Large intestine (tissue), 3 donors: ENCODE measurements at regions not wholly inside any gene's neighbourhood (a gene's known extent, or its start where the extent isn't known, plus 50 kb on each side); places are given as distances from the start of the nearest gene placed in this dataset.

Source experiments
- DNase-seq, 2 donors: peaks; one replicate each; pipeline versions ENCODE4 v3.0.0 to v3.0.0-alpha.2; 2013
- H3K27ac ChIP-seq: one replicate; pipeline ENCODE4 v1.5.1; 2013; ENCODE audit warnings: low read length
- H3K27me3 ChIP-seq: 2 replicates; pipeline ENCODE4 v1.6.1; 2013; ENCODE audit warnings: low read length; ENCODE audit not compliant: control insufficient read depth, insufficient read depth
- H3K36me3 ChIP-seq: 2 replicates; pipeline ENCODE4 v1.6.1; 2013; ENCODE audit warnings: low read length; ENCODE audit not compliant: control insufficient read depth, insufficient read depth
- H3K4me1 ChIP-seq: one replicate; pipeline ENCODE4 v1.6.1; 2013; ENCODE audit warnings: low read length; ENCODE audit not compliant: control insufficient read depth, insufficient read depth
- H3K4me3 ChIP-seq: one replicate; pipeline ENCODE4 v1.5.1; 2013; ENCODE audit warnings: low read length
- H3K9me3 ChIP-seq: one replicate; pipeline ENCODE4 v1.6.1; 2013; ENCODE audit warnings: mild to moderate bottlenecking, low read depth, low read length, moderate library complexity; ENCODE audit not compliant: control insufficient read depth
- WGBS: methylation state at CpG from one replicate; pipeline ENCODE4 v1.1.5; 2013; ENCODE audit warnings: low lambda C conversion rate; ENCODE audit not compliant: insufficient coverage; 5-methylcytosine and 5-hydroxymethylcytosine counted together

DNA sequence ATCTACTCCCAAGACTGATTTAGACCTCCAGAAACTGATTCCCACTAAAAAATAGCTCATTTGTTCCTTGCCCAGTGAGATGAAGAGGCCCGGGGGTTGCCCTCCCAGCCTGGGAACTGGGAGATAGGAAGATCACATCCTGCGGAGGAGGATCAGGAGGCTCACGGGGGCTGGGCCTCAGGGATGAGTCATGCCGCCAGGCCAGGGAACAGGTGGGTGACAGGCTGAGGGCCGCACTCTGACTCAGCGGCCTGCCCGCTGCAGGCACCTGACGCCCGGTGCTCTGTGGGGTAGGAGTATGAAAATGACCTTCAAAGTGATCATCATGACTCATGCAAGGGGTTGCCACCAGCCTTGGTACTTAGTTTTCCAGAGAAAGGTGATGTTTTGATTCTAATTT, 104.5 kb upstream of the ZPBP start:
- H3K27ac ChIP-seq = no peak overlapping the region
- no peak overlapping the region for H3K4me3 ChIP-seq
- no peaks in the 10 kb centered on the region for H3K4me1 ChIP-seq
- H3K27me3 ChIP-seq = no peaks in the 10 kb centered on the region
- peak; percentile 69 to 87 for DNase-seq
- H3K36me3 ChIP-seq = no peaks in the 10 kb centered on the region
- H3K9me3 ChIP-seq = no peaks in the 10 kb centered on the region
- WGBS = 25% methylated on average over 4 of the region's 9 CpGs

DNA sequence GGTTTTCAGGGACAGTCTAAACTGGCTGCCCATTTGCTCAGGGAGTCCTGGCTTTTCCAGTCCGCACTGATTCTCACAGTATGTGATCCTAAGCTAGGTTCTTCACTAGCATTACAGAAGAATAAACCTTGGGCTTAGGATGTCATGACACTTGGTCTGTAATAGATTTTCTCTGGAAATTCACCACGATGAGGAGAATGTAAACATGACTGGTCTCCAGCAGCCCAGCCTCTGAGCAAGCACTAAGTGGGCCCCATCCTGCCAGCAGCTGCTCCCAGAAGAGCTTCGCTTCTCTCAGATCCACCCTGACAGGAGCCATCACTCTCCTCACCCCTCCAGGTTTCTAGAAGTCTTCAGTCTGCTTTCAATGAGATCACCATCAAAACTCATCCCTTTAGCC, 103.7 kb upstream of the ZPBP start:
- no peak overlapping the region for H3K27ac ChIP-seq
- WGBS = no CpG with 5 or more reads among the region's 3 CpGs
- no peak for DNase-seq

GRCh38 chr7:50190776-50191175, 97.7 kb upstream of the ZPBP start:
- Histone ChIP-seq H3K27ac (no peak overlapping the region), H3K4me3 (no peak overlapping the region), H3K4me1 (no peaks in the 10 kb centered on the region), H3K36me3 (no peaks in the 10 kb centered on the region), H3K27me3 (no peaks in the 10 kb centered on the region), H3K9me3 (no peaks in the 10 kb centered on the region)
- no CpG with 5 or more reads among the region's 1 CpG for WGBS
- no peak for DNase-seq

More for the DNA sequence above, 103.7 kb upstream of the ZPBP start:
- Histone ChIP-seq H3K4me3 (no peak overlapping the region), H3K27me3 (no peaks in the 10 kb centered on the region), H3K36me3 (no peaks in the 10 kb centered on the region), H3K9me3 (no peaks in the 10 kb centered on the region), H3K4me1 (no peaks in the 10 kb centered on the region)

GRCh38 chr7:50189371-50189770, 96.3 kb upstream of the ZPBP start:
- no peaks in the 10 kb centered on the region for H3K9me3 ChIP-seq
- no peak overlapping the region for H3K27ac ChIP-seq
- WGBS = no CpG with 5 or more reads among the region's 2 CpGs
- H3K4me1 ChIP-seq = no peaks in the 10 kb centered on the region
- H3K4me3 ChIP-seq = no peak overlapping the region
- DNase-seq = peak in 1 of 2 donors; percentile 62
- no peaks in the 10 kb centered on the region for H3K27me3 ChIP-seq
- H3K36me3 ChIP-seq = no peaks in the 10 kb centered on the region

DNA sequence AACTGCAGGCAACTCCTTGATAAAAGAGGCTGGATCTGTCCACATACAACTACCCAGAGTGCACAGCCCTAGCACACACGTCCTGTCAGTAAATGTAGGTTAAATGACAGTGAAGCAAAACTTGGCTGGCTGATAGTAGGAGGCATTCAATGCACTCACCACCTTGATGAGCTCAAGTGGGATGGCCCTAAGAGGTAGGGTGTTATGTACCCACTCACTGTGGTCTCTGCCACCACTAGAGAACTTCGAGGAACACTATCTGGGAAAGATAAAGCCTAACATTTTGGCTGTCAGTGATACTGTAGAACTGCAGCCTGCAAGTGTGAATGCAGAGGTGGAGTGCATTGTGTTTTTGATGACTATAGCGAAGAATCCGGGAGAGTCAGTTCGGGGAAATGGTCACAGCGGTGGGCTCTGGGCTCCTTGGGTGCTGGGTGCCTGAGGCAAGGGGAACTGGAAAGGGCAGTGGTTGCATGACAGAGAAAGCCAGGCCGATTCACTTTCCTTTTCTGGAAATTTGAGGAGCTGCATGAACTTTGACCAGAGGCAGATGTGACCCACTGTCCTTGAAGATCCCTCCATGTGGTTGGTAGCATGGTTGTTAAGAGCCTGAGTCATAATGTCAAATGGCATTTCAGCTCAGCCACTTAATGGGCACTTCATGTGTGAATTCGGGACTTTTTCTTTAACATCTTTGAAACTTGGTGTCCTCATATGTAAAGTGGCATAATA, 93.1 kb upstream of the ZPBP start:
- 60% methylated on average over 1 of the region's 8 CpGs for WGBS
- no peaks in the 10 kb centered on the region for H3K36me3 ChIP-seq
- H3K4me3 ChIP-seq = no peak overlapping the region
- DNase-seq = no peak
- no peaks in the 10 kb centered on the region for H3K27me3 ChIP-seq
- no peaks in the 10 kb centered on the region for H3K4me1 ChIP-seq
- H3K9me3 ChIP-seq = no peaks in the 10 kb centered on the region
- H3K27ac ChIP-seq = no peak overlapping the region

GRCh38 chr7:50185208-50185607, 92.2 kb upstream of the ZPBP start:
- no peak overlapping the region for H3K4me3 ChIP-seq
- H3K27ac ChIP-seq = no peak overlapping the region
- no peaks in the 10 kb centered on the region for H3K36me3 ChIP-seq
- no peak for DNase-seq
- H3K9me3 ChIP-seq = no peaks in the 10 kb centered on the region
- H3K4me1 ChIP-seq = no peaks in the 10 kb centered on the region
- WGBS = 83% methylated on average over 2 of the region's 4 CpGs
- H3K27me3 ChIP-seq = no peaks in the 10 kb centered on the region

DNA sequence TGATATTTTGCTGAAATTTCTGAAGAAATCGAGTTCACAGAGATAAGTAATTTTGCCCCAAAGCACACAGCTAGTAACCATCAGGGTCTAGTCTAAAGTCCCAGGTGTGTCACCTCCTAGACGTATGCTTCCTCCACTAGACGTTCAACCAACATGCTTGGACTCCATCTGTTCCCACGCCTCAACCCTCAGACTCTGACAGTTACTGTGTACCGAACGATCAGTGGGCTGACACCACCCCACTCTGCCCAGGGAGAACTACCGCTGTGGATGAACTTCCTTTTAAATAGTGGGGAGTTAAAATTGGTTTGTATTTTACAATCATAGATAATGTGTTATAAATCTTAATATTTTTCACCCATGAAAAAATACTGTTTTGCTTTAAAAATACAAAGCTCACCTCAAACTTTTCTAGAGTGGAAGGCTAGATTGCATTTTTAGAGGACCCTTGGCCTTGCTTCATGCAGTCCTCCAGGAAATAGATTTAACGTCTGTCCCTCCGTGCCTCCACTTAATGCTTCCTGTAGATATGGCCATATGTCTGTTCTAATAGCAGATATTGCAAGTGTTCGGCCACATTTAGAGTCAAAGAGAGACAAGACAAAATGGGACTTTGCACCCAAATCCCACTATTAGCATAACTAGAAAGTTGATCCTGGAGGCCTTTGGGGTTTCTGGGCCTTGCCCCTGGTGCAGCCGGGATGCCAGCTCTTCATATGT, 91.4 kb upstream of the ZPBP start:
- DNase-seq = no peak
- H3K4me3 ChIP-seq = no peak overlapping the region
- no peaks in the 10 kb centered on the region for H3K27me3 ChIP-seq
- 54% methylated on average over 3 of the region's 11 CpGs for WGBS
- no peaks in the 10 kb centered on the region for H3K4me1 ChIP-seq
- no peak overlapping the region for H3K27ac ChIP-seq
- no peaks in the 10 kb centered on the region for H3K36me3 ChIP-seq
- H3K9me3 ChIP-seq = no peaks in the 10 kb centered on the region

DNA sequence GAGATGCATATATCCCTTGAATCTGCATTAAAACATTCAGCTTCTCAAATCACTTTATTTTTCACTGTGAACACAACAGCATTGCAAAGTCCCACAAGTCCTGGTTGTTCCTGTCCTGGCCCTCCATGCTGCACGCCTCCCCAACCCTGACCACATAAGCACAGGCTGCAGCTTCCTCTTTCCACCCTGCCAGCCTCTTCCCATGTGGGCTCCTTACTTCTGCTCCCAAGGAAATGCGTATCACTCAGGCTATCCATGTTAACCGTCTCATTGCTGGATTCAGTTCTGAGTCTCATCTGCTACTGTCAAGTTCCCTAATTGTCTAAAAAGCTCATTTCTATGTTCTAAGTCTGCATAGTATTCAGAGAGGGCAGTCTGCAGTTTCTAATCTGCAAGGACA, 89.7 kb upstream of the ZPBP start:
- no peak for DNase-seq
- Histone ChIP-seq H3K27me3 (peaks cover 3% of the 10 kb centered on the region), H3K9me3 (no peaks in the 10 kb centered on the region), H3K36me3 (no peaks in the 10 kb centered on the region), H3K27ac (no peak overlapping the region), H3K4me3 (no peak overlapping the region), H3K4me1 (no peaks in the 10 kb centered on the region)
- WGBS = no CpG with 5 or more reads among the region's 3 CpGs

GRCh38 chr7:50181081-50181480, 88.0 kb upstream of the ZPBP start:
- H3K9me3 ChIP-seq = no peaks in the 10 kb centered on the region
- H3K27ac ChIP-seq = no peak overlapping the region
- no peak for DNase-seq
- no peak overlapping the region for H3K4me3 ChIP-seq
- WGBS = no CpG with 5 or more reads among the region's 7 CpGs
- peaks cover 3% of the 10 kb centered on the region for H3K27me3 ChIP-seq
- H3K36me3 ChIP-seq = no peaks in the 10 kb centered on the region
- no peaks in the 10 kb centered on the region for H3K4me1 ChIP-seq

DNA sequence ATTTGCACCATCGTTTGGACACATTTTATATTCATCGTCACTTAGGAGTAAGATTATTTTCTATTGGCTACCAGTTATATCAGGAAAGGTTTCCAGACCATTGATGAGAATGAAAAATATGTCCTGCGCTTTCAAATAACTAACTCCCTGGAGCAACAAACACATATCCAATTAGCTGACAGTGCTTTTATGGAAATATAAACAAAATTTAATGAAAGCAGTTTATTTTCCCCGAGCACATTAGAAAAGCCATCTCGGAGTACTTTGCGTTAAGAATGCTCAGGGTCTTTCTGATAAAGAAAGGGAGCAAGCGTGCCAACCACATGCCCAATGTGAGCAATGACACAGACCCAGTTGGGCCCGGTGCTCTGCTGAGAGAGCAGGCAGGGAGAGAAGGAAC, 85.1 kb upstream of the ZPBP start:
- no peak overlapping the region for H3K27ac ChIP-seq
- peaks cover 3% of the 10 kb centered on the region for H3K27me3 ChIP-seq
- WGBS = 92% methylated on average over 3 of the region's 8 CpGs
- no peaks in the 10 kb centered on the region for H3K36me3 ChIP-seq
- DNase-seq = no peak
- H3K4me1 ChIP-seq = no peaks in the 10 kb centered on the region
- no peaks in the 10 kb centered on the region for H3K9me3 ChIP-seq
- no peak overlapping the region for H3K4me3 ChIP-seq

- WGBS = no CpG with 5 or more reads among the region's 1 CpG
- DNase-seq = no peak
- Histone ChIP-seq H3K27me3 (peaks cover 3% of the 10 kb centered on the region), H3K27ac (no peak overlapping the region), H3K36me3 (no peaks in the 10 kb centered on the region), H3K4me3 (no peak overlapping the region), H3K9me3 (no peaks in the 10 kb centered on the region), H3K4me1 (no peaks in the 10 kb centered on the region)
These were observed 81.9 kb upstream of the ZPBP start for GRCh38 chr7:50174948-50175347.
